ENCODE measurements at regions not wholly inside any gene's neighbourhood (a gene's known extent, or its start where the extent isn't known, plus 50 kb on each side); places are given as distances from the start of the nearest gene placed in this dataset.
A peak's percentile ranks its signal among the peaks of the same experiment; 100 is the strongest.

GRCh38 chr9:131809941-131810344 is 70.1 kb upstream of the RAPGEF1 start:
- no peak for DNase-seq (ENCODE audit: low spot score)

GRCh38 chr9:131808291-131808690 is 68.4 kb upstream of the RAPGEF1 start:
- no peak for DNase-seq (ENCODE audit: low spot score)

DNA sequence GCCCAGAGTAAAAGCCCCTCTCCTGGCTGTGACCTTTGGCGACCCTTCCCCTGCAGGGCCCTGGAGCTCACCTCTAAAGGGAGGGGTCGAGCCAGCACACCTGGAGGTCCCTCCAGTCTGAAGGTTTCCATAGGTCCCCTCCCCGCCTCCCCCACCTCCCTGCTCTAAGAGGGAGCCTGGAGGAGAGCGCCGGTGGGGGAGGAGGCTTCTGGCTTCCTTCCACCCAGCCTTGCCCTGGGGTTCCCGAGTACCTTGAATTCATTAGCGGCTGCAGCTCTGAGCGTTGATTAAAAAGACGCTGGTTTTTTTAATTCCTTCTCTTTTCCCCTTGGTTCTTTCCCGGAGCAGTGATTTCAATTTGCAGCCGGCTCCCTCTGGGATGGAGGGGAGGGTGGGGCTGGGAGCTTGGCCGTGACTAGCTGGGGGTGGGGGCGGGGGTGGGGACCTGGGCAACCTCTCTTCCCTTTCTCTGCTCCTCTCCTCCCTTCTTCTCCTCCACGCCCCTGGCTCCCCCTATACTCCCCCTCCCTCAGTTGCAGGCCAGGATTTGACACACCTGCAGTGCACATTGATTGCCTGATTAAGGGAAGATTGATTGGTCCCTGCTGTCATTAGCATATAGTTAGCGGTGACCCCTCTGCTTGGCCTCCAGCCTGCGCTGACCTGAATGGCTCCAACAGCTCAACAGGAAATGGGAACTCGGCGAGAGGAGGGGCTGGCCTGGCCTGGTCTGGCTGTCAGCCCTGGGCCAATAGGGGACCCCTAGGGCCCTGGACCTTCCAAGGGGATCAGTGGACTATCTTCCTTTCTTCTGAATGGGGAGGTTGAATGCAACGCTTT is 67.5 kb upstream of the RAPGEF1 start:
- DNase-seq (ENCODE audit: low spot score), result no peak

DNA sequence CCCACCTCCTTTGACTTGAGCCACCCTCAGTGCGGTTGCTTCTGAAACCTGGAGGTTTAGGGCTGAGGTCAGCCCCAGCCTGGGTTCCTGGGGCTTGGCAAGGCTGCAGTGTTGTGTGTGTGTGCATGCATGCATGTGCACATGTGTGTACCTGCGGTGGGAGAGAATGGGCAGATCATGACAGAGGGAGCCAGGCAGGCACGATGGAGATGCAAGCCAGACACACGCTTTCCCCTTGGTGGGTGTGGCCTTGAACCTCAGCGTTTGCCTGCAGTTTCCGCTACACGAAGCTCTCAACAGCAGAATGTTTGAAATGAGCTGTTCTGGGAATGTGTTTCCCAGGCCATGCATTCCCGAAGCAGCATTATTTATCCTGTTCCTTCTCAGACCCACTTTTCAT is 65.9 kb upstream of the RAPGEF1 start:
- no peak for DNase-seq (ENCODE audit: low spot score)

- no peak for DNase-seq (ENCODE audit: low spot score)
Measured at GRCh38 chr9:131804826-131805225, 65.0 kb upstream of the RAPGEF1 start.

GRCh38 chr9:131803758-131804411 is 64.0 kb upstream of the RAPGEF1 start:
- no peak for DNase-seq (ENCODE audit: low spot score)

DNA sequence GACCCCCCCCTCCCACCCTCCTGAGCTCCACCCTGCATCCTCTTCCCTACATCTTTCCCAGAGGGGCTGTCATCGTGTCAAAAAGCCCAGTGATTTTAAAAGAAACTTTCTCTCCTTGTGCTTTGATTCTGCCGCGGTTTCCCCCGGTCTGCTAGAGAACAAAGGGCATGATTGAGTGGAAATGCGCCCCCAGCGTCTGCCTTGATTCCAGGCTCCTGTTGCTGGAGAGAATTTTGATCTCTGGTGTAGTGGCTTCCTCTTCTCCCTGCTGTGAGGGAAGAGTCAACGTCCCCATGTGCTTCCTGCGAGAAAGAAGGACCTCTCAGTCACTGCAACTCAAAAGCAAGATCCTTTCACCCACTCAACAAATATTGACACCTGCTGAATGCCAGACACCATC is 61.9 kb upstream of the RAPGEF1 start:
- no peak for DNase-seq (ENCODE audit: low spot score)

DNA sequence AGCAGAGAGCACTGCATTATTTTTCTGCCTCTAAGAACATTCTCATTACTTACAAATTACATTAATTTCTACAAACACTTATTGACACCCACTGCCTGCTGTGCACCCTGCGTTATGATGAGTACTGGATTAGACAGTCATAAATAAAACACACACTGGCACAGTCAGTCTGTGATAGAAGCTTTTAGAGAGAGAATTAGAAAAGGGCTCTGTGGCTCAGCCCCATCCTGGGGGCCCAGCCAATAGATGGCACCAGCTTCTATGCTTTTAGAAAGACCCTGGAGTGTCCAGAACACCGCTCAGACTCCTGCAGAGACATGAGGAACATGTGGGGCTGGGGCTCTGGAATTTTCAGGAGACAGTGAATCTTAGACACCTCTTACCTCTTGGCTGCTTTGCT is 61.0 kb upstream of the RAPGEF1 start:
- DNase-seq (ENCODE audit: low spot score), result no peak

- DNase-seq (ENCODE audit: low spot score), result no peak
Measured at GRCh38 chr9:131800366-131800765, 60.5 kb upstream of the RAPGEF1 start.

DNA sequence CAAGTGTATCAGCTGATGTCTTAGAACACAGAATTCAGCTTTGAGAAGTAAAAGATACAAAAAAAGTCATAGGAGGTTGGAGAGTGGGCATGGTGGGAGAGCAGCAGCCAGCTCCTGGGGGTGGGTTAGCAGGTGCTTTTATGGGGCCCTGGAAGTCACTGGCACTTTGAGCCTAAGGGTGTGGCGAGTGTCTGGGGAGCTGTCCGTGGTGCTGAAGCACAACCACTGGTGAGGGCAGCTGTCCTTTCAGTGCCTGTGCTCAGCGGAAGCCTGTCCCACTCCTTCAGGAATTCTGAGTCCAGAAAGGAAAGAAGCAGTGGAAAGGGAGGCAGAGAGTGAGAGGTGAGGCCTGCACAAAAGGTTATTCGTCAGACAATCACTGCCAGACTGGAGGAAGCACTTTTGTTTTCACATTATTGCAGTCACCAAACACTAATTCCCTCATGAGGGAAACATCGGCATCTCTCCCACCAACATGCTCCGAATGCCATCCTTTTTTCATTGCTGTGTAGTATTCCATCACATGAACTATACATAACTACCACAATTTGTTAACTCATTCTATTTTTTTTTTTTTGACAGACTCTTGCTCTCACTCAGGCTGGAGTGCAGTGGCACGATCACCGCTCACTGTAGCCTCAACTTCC is 59.4 kb upstream of the RAPGEF1 start:
- peak; percentile 46 for DNase-seq (ENCODE audit: low spot score)

- DNase-seq (ENCODE audit: low spot score), result no peak
Measured at GRCh38 chr9:131798246-131798645, 58.4 kb upstream of the RAPGEF1 start.

DNA sequence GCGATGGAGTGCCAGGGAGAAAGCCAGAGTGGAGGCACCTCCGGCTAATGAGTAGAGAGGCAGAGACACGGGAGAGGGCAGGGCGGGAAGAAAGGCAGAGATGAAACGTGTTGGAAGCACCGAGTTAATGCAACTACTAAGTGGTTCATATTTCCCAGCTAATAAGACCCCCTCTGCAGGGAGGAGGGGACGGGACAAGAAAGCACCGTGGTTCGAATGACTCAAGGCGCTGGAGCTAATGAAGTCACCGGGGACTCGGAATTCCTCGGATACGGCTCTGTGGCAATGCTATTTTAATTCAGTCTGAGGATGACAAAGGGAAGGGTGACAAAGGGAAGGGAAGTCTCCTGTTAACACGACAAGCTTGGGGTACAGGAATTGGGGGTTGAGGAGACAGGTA is 54.5 kb upstream of the RAPGEF1 start:
- no peak for DNase-seq (ENCODE audit: low spot score)

- DNase-seq (ENCODE audit: low spot score), result no peak
Measured at GRCh38 chr9:131791542-131792254, 51.8 kb upstream of the RAPGEF1 start.

All from COLO829 (cell line).